ENCODE measurements at regions not wholly inside any gene's neighbourhood (a gene's known extent, or its start where the extent isn't known, plus 50 kb on each side); places are given as distances from the start of the nearest gene placed in this dataset.
A peak's percentile ranks its signal among the peaks of the same experiment; 100 is the strongest.

DNA sequence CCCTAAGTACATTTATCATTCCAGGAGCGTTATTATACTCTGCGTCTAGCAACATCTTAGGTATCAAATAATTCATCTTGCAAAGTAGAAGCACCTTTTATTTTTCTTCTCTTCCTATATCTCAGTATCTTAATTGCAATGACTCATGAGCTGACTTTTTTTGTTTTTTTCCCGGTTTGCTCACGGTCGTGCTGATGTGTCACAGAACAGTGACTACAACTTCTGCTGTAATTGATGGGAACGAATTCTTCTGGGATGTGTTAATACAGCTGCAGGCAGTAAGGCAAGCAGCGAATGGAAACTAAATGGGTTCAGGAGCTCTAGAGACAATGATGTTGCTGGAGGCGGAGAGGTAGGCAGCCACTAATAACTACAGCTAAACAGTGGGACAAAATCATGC is 89.8 kb upstream of the TMPRSS15 start:
- DNase-seq (no peak), ATAC-seq (ENCODE audit: insufficient read depth, low FRiP score) (no peak)
- 81 to 88% methylated on average over 8 of the region's 8 CpGs for WGBS, 2 donors

DNA sequence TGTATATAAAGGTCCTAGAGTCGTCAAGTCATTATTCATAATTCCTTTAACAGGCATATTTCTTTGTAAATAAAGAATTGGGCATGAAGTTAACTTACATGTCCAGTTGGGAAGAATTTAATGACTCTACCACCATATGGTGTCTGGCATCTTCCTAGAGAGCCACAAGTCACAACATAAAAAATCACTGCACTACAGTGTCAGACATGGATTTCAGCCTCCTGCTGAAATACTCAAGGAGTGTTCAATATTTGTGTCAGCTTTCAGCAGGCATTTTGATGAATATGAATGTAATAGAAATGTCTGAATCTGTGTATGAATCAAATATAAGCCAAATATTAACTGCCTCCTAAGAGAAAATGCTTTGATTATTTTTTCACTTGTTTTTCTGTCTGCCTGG is 91.9 kb upstream of the TMPRSS15 start:
- H3K4me3 ChIP-seq: no peak overlapping the region
- TF ChIP-seq, protein P1, sequence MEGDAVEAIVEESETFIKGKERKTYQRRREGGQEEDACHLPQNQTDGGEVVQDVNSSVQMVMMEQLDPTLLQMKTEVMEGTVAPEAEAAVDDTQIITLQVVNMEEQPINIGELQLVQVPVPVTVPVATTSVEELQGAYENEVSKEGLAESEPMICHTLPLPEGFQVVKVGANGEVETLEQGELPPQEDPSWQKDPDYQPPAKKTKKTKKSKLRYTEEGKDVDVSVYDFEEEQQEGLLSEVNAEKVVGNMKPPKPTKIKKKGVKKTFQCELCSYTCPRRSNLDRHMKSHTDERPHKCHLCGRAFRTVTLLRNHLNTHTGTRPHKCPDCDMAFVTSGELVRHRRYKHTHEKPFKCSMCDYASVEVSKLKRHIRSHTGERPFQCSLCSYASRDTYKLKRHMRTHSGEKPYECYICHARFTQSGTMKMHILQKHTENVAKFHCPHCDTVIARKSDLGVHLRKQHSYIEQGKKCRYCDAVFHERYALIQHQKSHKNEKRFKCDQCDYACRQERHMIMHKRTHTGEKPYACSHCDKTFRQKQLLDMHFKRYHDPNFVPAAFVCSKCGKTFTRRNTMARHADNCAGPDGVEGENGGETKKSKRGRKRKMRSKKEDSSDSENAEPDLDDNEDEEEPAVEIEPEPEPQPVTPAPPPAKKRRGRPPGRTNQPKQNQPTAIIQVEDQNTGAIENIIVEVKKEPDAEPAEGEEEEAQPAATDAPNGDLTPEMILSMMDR (IDR thresholded peaks at IDR 0.05; ENCODE audit: control extremely low read depth, extremely low read depth): no peak
- H3K27me3 ChIP-seq (ENCODE audit: control insufficient read depth in 3 of 3, insufficient read depth in 3 of 3, low read length in 2 of 3): no peaks in the 10 kb centered on the region
- H3K36me3 ChIP-seq (ENCODE audit: control insufficient read depth in 4 of 4, insufficient read depth in 4 of 4, low read length in 4 of 4): no peaks in the 10 kb centered on the region
- WGBS, 2 donors: 85 to 87% methylated on average over 1 of the region's 1 CpG
- ATAC-seq (ENCODE audit: insufficient read depth, low FRiP score) (no peak), DNase-seq (no peak)
- no peaks in the 10 kb centered on the region for H3K4me1 ChIP-seq (ENCODE audit: control insufficient read depth in 5 of 5, insufficient read depth in 5 of 5, low read length in 5 of 5)
- no peak overlapping the region for H3K9ac ChIP-seq (ENCODE audit: insufficient read depth in 1 of 2, low read length in 2 of 2)
- H3K9me3 ChIP-seq (ENCODE audit: control insufficient read depth in 4 of 4, insufficient read depth in 3 of 4, low read length in 3 of 4): no peaks in the 10 kb centered on the region
- no peak overlapping the region for H3K27ac ChIP-seq (ENCODE audit: low read depth in 1 of 2, low read length in 1 of 2)

More for the DNA sequence above, 89.8 kb upstream of the TMPRSS15 start:
- H3K27me3 ChIP-seq (ENCODE audit: control insufficient read depth in 3 of 3, insufficient read depth in 3 of 3, low read length in 2 of 3): no peaks in the 10 kb centered on the region
- TF ChIP-seq, protein P1 (IDR thresholded peaks at IDR 0.05; ENCODE audit: control extremely low read depth, extremely low read depth): no peak
- H3K4me3 ChIP-seq: no peak overlapping the region
- no peak overlapping the region for H3K27ac ChIP-seq (ENCODE audit: low read depth in 1 of 2, low read length in 1 of 2)
- H3K36me3 ChIP-seq (ENCODE audit: control insufficient read depth in 4 of 4, insufficient read depth in 4 of 4, low read length in 4 of 4): no peaks in the 10 kb centered on the region
- H3K9ac ChIP-seq (ENCODE audit: insufficient read depth in 1 of 2, low read length in 2 of 2): no peak overlapping the region
- no peaks in the 10 kb centered on the region for H3K4me1 ChIP-seq (ENCODE audit: control insufficient read depth in 5 of 5, insufficient read depth in 5 of 5, low read length in 5 of 5)
- no peaks in the 10 kb centered on the region for H3K9me3 ChIP-seq (ENCODE audit: control insufficient read depth in 4 of 4, insufficient read depth in 3 of 4, low read length in 3 of 4)

DNA sequence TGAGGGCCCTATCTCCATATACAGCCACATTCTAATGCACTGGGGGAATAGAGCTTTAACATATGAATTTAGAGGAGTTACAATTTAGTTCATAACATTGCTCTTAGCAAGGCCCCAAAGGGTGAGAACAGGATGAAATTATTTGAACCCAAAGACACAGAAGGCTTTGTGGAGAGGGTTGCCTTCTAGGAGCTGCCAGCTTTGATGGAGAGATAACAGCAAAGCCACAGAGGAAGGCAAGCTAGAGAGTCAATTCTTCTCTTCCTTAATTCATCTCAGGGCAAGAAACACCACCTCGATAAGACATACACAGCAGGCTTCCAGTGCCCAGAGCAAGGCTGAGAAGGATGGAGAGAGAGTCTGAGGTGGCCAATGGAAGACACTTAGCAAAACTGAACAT is 94.8 kb upstream of the TMPRSS15 start:
- Histone ChIP-seq H3K36me3 (ENCODE audit: control insufficient read depth in 4 of 4, insufficient read depth in 4 of 4, low read length in 4 of 4) (no peaks in the 10 kb centered on the region), H3K4me3 (no peak overlapping the region), H3K4me1 (ENCODE audit: control insufficient read depth in 5 of 5, insufficient read depth in 5 of 5, low read length in 5 of 5) (no peaks in the 10 kb centered on the region), H3K9ac (ENCODE audit: insufficient read depth in 1 of 2, low read length in 2 of 2) (no peak overlapping the region), H3K9me3 (ENCODE audit: control insufficient read depth in 4 of 4, insufficient read depth in 3 of 4, low read length in 3 of 4) (no peaks in the 10 kb centered on the region), H3K27ac (ENCODE audit: low read depth in 1 of 2, low read length in 1 of 2) (no peak overlapping the region), H3K27me3 (ENCODE audit: control insufficient read depth in 3 of 3, insufficient read depth in 3 of 3, low read length in 2 of 3) (no peaks in the 10 kb centered on the region)
- 10 to 35% methylated on average over 1 of the region's 1 CpG for WGBS, 2 donors
- TF ChIP-seq, protein P1 (IDR thresholded peaks at IDR 0.05; ENCODE audit: control extremely low read depth, extremely low read depth): no peak
- ATAC-seq (ENCODE audit: insufficient read depth, low FRiP score): no peak
- DNase-seq: no peak

DNA sequence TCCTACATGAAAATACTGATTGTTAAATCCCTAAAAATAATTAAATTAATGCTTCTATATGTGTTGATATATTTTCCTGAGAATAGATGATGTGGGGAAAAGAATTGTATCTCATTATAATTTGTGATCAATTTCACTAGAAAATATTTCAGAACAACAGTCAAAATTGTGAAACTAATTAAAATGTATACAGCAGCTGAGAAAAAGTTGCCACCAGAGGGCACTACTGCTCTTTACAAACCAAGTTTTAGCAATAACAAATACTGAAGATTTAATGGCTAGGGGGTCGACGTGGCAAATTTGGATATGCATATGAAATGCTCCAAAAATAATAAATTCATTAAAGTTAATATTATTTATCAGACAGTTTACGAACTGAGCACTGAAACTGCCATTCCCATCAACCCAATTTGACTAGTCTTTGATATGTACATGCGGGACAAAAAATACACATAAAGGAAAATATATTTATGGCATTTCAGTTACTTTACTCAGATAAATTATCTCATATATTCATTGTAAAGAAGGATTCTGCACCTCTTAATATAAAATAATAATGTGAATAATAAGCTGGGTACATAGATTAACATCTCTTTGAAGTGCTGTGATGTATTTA is 96.3 kb upstream of the TMPRSS15 start:
- Histone ChIP-seq H3K9ac (ENCODE audit: insufficient read depth in 1 of 2, low read length in 2 of 2) (no peak overlapping the region), H3K4me3 (no peak overlapping the region), H3K9me3 (ENCODE audit: control insufficient read depth in 4 of 4, insufficient read depth in 3 of 4, low read length in 3 of 4) (no peaks in the 10 kb centered on the region), H3K27me3 (ENCODE audit: control insufficient read depth in 3 of 3, insufficient read depth in 3 of 3, low read length in 2 of 3) (no peaks in the 10 kb centered on the region), H3K27ac (ENCODE audit: low read depth in 1 of 2, low read length in 1 of 2) (no peak overlapping the region), H3K4me1 (ENCODE audit: control insufficient read depth in 5 of 5, insufficient read depth in 5 of 5, low read length in 5 of 5) (no peaks in the 10 kb centered on the region), H3K36me3 (ENCODE audit: control insufficient read depth in 4 of 4, insufficient read depth in 4 of 4, low read length in 4 of 4) (no peaks in the 10 kb centered on the region)
- TF ChIP-seq, protein P1 (IDR thresholded peaks at IDR 0.05; ENCODE audit: control extremely low read depth, extremely low read depth): peak; percentile 6
- DNase-seq: peak; percentile 49 to 80 (median 64)
- WGBS, 2 donors: 30 to 31% methylated on average over 4 of the region's 4 CpGs
- ATAC-seq (ENCODE audit: insufficient read depth, low FRiP score): no peak

Measured in lung (tissue), 11 donors.